ENCODE measurements at regions not wholly inside any gene's neighbourhood (a gene's known extent, or its start where the extent isn't known, plus 50 kb on each side); places are given as distances from the start of the nearest gene placed in this dataset.

- TF ChIP-seq, protein P1, sequence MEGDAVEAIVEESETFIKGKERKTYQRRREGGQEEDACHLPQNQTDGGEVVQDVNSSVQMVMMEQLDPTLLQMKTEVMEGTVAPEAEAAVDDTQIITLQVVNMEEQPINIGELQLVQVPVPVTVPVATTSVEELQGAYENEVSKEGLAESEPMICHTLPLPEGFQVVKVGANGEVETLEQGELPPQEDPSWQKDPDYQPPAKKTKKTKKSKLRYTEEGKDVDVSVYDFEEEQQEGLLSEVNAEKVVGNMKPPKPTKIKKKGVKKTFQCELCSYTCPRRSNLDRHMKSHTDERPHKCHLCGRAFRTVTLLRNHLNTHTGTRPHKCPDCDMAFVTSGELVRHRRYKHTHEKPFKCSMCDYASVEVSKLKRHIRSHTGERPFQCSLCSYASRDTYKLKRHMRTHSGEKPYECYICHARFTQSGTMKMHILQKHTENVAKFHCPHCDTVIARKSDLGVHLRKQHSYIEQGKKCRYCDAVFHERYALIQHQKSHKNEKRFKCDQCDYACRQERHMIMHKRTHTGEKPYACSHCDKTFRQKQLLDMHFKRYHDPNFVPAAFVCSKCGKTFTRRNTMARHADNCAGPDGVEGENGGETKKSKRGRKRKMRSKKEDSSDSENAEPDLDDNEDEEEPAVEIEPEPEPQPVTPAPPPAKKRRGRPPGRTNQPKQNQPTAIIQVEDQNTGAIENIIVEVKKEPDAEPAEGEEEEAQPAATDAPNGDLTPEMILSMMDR (IDR thresholded peaks at IDR 0.05): no peak
- TF ChIP-seq POLR2A (IDR thresholded peaks at IDR 0.05): no peak
Measured at GRCh38 chr1:183711741-183712361, 58.7 kb upstream of the APOBEC4 start.
